GM12874 (cell line): ENCODE measurements at regions not wholly inside any gene's neighbourhood (a gene's known extent, or its start where the extent isn't known, plus 50 kb on each side); places are given as distances from the start of the nearest gene placed in this dataset.

Experiments
- TF ChIP-seq, protein P1 (sequence below): IDR thresholded peaks from 2 replicates; pipeline ENCODE4 v1.5.1; 2011; ENCODE audit warnings: low read depth, mild to moderate bottlenecking, control low read depth, low read length, moderate library complexity; ENCODE audit not compliant: insufficient read depth

DNA sequence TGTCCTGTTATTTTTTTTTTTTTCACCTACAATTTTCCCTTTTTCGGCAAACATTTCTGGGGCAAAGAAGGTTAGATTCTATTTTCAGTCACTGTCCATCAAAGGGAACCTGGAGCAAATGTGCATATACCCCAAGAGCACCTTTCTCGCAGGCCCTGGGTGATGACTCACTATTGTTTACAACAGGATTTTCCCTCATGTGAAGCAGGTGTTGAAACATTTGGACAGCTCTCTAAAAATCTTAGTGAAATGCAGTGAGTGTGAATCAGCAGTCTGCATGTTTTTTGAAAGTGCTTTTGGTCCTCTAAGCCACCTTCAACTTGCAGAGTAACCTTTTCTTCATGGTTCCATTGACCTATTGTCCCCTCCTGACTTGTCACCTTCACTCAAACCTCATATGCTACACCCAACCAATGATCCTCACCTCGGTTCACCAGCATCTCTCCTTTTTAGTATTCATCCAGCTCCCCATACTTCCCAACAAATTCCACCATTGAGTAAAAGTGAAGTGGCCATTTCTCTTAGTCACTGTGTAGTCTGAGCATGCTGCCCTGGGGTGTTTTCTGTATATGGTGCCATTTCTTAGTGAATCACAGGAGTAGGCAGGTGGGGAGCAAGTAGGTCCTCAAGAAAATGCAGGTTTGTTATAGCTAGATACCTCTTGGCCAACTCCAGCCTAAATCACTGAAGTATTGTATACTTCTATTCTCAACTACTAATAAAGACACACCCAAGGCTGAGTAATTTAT is 260.2 kb downstream of the BMP4 start:
- TF ChIP-seq, protein P1, sequence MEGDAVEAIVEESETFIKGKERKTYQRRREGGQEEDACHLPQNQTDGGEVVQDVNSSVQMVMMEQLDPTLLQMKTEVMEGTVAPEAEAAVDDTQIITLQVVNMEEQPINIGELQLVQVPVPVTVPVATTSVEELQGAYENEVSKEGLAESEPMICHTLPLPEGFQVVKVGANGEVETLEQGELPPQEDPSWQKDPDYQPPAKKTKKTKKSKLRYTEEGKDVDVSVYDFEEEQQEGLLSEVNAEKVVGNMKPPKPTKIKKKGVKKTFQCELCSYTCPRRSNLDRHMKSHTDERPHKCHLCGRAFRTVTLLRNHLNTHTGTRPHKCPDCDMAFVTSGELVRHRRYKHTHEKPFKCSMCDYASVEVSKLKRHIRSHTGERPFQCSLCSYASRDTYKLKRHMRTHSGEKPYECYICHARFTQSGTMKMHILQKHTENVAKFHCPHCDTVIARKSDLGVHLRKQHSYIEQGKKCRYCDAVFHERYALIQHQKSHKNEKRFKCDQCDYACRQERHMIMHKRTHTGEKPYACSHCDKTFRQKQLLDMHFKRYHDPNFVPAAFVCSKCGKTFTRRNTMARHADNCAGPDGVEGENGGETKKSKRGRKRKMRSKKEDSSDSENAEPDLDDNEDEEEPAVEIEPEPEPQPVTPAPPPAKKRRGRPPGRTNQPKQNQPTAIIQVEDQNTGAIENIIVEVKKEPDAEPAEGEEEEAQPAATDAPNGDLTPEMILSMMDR, result no peak

GRCh38 chr14:53695692-53696214 is 260.9 kb downstream of the BMP4 start:
- TF ChIP-seq, protein P1, result no peak

DNA sequence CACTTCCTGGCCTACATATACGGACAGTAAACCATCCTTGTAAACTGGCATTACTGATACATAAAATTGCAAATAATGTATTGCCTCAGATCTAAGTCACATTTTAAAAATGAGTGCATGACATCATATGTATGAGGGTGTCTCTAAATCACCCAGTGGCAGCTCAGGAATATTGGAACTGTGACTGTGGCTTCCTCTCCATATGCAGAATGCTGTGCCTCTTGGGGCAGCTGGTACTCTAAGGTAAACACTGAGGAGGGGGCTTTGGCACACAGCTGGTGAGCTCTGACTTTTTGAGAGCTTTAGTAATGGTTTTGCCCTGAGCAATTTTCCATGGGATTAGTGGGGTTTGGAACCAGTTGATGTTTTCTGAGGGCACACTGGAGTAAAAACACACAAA is 263.7 kb downstream of the BMP4 start:
- TF ChIP-seq, protein P1, result no peak

GRCh38 chr14:53692451-53692850 is 264.2 kb downstream of the BMP4 start:
- TF ChIP-seq, protein P1, result no peak

DNA sequence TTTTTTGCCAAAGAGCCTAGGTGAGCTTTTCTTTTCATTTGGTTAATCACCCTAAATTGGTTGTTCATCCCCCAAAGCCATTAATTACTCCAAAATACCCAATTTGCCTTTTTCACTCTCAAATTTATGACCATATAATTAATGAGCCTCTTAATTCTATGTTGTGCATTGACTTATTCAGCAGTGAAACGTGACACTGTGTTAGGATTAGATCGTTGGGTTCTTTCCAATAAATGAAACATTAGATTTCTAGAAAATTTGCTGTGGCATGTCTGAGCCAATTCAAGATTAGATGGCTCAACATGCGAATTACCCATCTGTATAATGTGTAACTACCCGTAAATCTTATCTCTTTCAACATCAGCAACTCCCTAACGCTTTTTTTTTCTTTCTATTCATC is 273.4 kb downstream of the BMP4 start:
- TF ChIP-seq, protein P1, result no peak

DNA sequence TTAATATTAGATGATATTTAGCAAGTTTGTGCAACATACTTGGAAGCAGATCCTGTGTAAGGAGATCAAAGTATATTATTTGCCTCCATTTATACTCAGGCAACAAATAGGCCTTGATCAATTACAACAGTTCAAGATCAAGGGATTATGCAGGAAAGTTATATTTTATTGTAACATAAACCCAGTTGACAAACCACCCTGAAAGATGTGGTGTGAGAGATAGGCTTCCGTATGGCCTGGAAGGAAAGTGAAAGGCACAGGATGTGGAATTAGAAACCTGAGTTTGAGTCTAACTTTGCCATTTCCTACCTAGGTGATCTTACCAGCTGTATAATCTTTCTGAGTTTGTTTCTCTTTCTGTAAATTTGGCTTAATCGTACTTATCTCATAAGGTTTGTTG is 284.1 kb downstream of the BMP4 start:
- TF ChIP-seq, protein P1, result no peak

GRCh38 chr14:53670701-53671100 is 285.9 kb downstream of the BMP4 start:
- TF ChIP-seq, protein P1, result no peak
